GM08714 (cell line): ENCODE measurements at regions not wholly inside any gene's neighbourhood (a gene's known extent, or its start where the extent isn't known, plus 50 kb on each side); places are given as distances from the start of the nearest gene placed in this dataset.

ENCODE experiments used
- H3K4me3 ChIP-seq: fragments of 200-500 bp; sonication (Bioruptor generic); 2 replicates; pipeline ENCODE4 v1.5.1; 2014; ENCODE audit warnings: mild to moderate bottlenecking, low read length, inconsistent platforms
- ZNF274 ChIP-seq: IDR thresholded peaks from 2 replicates; pipeline ENCODE4 v1.6.1; 2012; ENCODE audit warnings: mild to moderate bottlenecking, low read depth, low read length

GRCh38 chr2:45233301-45233700 lies 224.0 kb upstream of the SIX2 start:
- H3K4me3 ChIP-seq: no peak overlapping the region
- TF ChIP-seq ZNF274: no peak

GRCh38 chr2:45232818-45233217 lies 223.6 kb upstream of the SIX2 start:
- no peak for TF ChIP-seq ZNF274
- H3K4me3 ChIP-seq: no peak overlapping the region

GRCh38 chr2:45229411-45229810 lies 220.2 kb upstream of the SIX2 start:
- no peak overlapping the region for H3K4me3 ChIP-seq
- no peak for TF ChIP-seq ZNF274

GRCh38 chr2:45227347-45227746 lies 218.1 kb upstream of the SIX2 start:
- no peak overlapping the region for H3K4me3 ChIP-seq
- TF ChIP-seq ZNF274: no peak

- TF ChIP-seq ZNF274: no peak
- H3K4me3 ChIP-seq: no peak overlapping the region
Observed at GRCh38 chr2:45224993-45225380, 215.7 kb upstream of the SIX2 start.

- no peak overlapping the region for H3K4me3 ChIP-seq
- TF ChIP-seq ZNF274: no peak
Observed at GRCh38 chr2:45224321-45224992, 215.2 kb upstream of the SIX2 start.

- no peak for TF ChIP-seq ZNF274
- H3K4me3 ChIP-seq: no peak overlapping the region
Observed at GRCh38 chr2:45223531-45223930, 214.3 kb upstream of the SIX2 start.

- no peak overlapping the region for H3K4me3 ChIP-seq
- no peak for TF ChIP-seq ZNF274
Observed at GRCh38 chr2:45220227-45220626, 211.0 kb upstream of the SIX2 start.

GRCh38 chr2:45218931-45219339 lies 209.7 kb upstream of the SIX2 start:
- no peak overlapping the region for H3K4me3 ChIP-seq
- TF ChIP-seq ZNF274: no peak

- TF ChIP-seq ZNF274: no peak
- H3K4me3 ChIP-seq: no peak overlapping the region
Observed at GRCh38 chr2:45218297-45218696, 209.0 kb upstream of the SIX2 start.

- H3K4me3 ChIP-seq: no peak overlapping the region
- no peak for TF ChIP-seq ZNF274
Observed at GRCh38 chr2:45216118-45216517, 206.9 kb upstream of the SIX2 start.

- no peak overlapping the region for H3K4me3 ChIP-seq
- no peak for TF ChIP-seq ZNF274
Observed at GRCh38 chr2:45214550-45214949, 205.3 kb upstream of the SIX2 start.

GRCh38 chr2:45212953-45213635 lies 203.8 kb upstream of the SIX2 start:
- H3K4me3 ChIP-seq: no peak overlapping the region
- no peak for TF ChIP-seq ZNF274

- no peak for TF ChIP-seq ZNF274
- no peak overlapping the region for H3K4me3 ChIP-seq
Observed at GRCh38 chr2:45211636-45212035, 202.4 kb upstream of the SIX2 start.

- no peak for TF ChIP-seq ZNF274
- H3K4me3 ChIP-seq: no peak overlapping the region
Observed at GRCh38 chr2:45210462-45211195, 201.4 kb upstream of the SIX2 start.
